ENCODE measurements at regions not wholly inside any gene's neighbourhood (a gene's known extent, or its start where the extent isn't known, plus 50 kb on each side); places are given as distances from the start of the nearest gene placed in this dataset.

DNA sequence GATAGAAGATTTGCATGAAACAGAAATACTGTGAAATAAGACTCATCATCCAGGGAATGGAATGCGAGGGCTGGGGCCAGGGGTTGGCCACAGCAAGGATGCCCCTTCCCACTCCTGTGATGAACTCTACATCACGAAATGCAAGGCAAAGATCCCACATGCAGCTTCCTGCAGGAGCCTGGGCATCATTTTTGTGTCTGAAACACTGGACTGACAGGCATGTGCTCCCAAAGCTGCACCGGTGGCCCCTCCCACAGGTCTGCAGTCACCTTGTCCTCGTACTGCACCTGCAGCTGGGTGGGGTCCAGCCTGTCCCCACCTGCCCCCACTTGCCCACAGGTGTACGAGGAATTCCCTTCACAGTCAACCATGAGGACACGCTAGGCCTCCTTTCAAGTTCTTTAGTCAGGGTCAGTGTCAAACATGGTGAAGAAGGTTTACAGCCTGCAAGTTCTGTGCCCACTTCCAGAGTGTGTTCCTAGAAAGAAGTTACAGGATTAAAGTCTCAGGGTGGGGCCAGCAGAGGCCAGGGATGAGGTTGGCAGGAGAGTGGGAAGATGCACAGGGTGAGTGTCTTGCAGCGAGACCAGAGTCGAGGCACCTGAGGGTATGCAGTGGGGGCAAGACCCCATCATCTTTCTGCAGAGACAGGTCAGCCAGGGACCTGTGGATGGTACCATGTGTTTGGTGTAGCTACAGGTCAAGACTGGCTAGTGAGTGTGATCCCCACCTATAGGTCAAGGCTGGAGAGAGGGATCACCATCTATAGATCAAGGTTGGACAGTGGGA lies 155.0 kb upstream of the IRX2 start:
- TF ChIP-seq CHD2 (IDR thresholded peaks at IDR 0.05; ENCODE audit: low read length) (no peak), EZH2 (IDR thresholded peaks at IDR 0.05; ENCODE audit: low read depth, low read length, severe bottlenecking) (no peak)
